ENCODE measurements at regions not wholly inside any gene's neighbourhood (a gene's known extent, or its start where the extent isn't known, plus 50 kb on each side); places are given as distances from the start of the nearest gene placed in this dataset.

DNA sequence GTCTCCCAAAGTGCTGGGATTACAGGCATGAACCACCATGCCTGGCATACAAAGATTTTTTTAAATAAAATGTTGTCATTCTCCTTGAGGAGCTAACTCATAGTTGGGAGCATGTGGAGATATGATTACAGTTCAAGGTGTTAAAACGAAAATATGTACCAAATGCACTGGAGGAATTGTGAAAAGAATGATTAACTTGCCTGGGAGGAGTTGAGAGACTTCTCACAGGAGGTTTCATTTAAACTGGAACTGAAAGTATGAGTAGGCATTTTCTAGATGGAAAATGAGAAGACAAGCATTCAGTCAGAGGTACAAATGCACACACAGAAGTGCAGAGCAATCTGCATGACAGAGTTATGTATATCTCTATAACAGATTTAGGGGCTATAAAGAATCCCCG lies 126.6 kb upstream of the PDE1A start:
- no peak overlapping the region for H3K9ac ChIP-seq (ENCODE audit: low read depth, low read length, poor library complexity, severe bottlenecking)
- H4K20me1 ChIP-seq (ENCODE audit: insufficient read depth, low read length, poor library complexity, severe bottlenecking) = no peaks in the 10 kb centered on the region
- H3K4me3 ChIP-seq (ENCODE audit: low read length, poor library complexity, severe bottlenecking) = no peak overlapping the region
- H3K79me2 ChIP-seq (ENCODE audit: insufficient read depth, low read length) = no peaks in the 10 kb centered on the region
- no peaks in the 10 kb centered on the region for H3K36me3 ChIP-seq (ENCODE audit: insufficient read depth, low read length)
- no peaks in the 10 kb centered on the region for H3K4me1 ChIP-seq (ENCODE audit: insufficient read depth, low read length, poor library complexity, severe bottlenecking)
- no peaks in the 10 kb centered on the region for H3K27me3 ChIP-seq (ENCODE audit: insufficient read depth, low read length, poor library complexity, severe bottlenecking)
- H3K9me3 ChIP-seq (ENCODE audit: insufficient read depth, low read depth, low read length) = no peaks in the 10 kb centered on the region
- no peaks in the 10 kb centered on the region for H3K9me2 ChIP-seq (replicated peaks; ENCODE audit: low read depth, low read length)
- TF ChIP-seq, protein P1, sequence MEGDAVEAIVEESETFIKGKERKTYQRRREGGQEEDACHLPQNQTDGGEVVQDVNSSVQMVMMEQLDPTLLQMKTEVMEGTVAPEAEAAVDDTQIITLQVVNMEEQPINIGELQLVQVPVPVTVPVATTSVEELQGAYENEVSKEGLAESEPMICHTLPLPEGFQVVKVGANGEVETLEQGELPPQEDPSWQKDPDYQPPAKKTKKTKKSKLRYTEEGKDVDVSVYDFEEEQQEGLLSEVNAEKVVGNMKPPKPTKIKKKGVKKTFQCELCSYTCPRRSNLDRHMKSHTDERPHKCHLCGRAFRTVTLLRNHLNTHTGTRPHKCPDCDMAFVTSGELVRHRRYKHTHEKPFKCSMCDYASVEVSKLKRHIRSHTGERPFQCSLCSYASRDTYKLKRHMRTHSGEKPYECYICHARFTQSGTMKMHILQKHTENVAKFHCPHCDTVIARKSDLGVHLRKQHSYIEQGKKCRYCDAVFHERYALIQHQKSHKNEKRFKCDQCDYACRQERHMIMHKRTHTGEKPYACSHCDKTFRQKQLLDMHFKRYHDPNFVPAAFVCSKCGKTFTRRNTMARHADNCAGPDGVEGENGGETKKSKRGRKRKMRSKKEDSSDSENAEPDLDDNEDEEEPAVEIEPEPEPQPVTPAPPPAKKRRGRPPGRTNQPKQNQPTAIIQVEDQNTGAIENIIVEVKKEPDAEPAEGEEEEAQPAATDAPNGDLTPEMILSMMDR (conservative IDR thresholded peaks at IDR 0.05; ENCODE audit: low read length) = no peak
- TF ChIP-seq EZH2phosphoT487 (IDR thresholded peaks at IDR 0.05; ENCODE audit: borderline replicate concordance) = no peak
- H3F3A ChIP-seq (ENCODE audit: low read depth) = no peaks in the 10 kb centered on the region
- H2AFZ ChIP-seq (ENCODE audit: low read length) = no peak overlapping the region
- H3K4me2 ChIP-seq (ENCODE audit: low read depth, low read length, poor library complexity, severe bottlenecking) = no peak overlapping the region

- H3K4me1 ChIP-seq (ENCODE audit: insufficient read depth, low read length, poor library complexity, severe bottlenecking) = no peaks in the 10 kb centered on the region
- no peak overlapping the region for H3K9ac ChIP-seq (ENCODE audit: low read depth, low read length, poor library complexity, severe bottlenecking)
- H3K27me3 ChIP-seq (ENCODE audit: insufficient read depth, low read length, poor library complexity, severe bottlenecking) = no peaks in the 10 kb centered on the region
- TF ChIP-seq, protein P1 (conservative IDR thresholded peaks at IDR 0.05; ENCODE audit: low read length) = no peak
- no peak for TF ChIP-seq EZH2phosphoT487 (IDR thresholded peaks at IDR 0.05; ENCODE audit: borderline replicate concordance)
- H2AFZ ChIP-seq (ENCODE audit: low read length) = no peak overlapping the region
- H3F3A ChIP-seq (ENCODE audit: low read depth) = no peaks in the 10 kb centered on the region
- H3K4me2 ChIP-seq (ENCODE audit: low read depth, low read length, poor library complexity, severe bottlenecking) = no peak overlapping the region
- H3K9me3 ChIP-seq (ENCODE audit: insufficient read depth, low read depth, low read length) = no peaks in the 10 kb centered on the region
- H3K79me2 ChIP-seq (ENCODE audit: insufficient read depth, low read length) = no peaks in the 10 kb centered on the region
- H3K36me3 ChIP-seq (ENCODE audit: insufficient read depth, low read length) = no peaks in the 10 kb centered on the region
- H3K9me2 ChIP-seq (replicated peaks; ENCODE audit: low read depth, low read length) = no peaks in the 10 kb centered on the region
- H3K4me3 ChIP-seq (ENCODE audit: low read length, poor library complexity, severe bottlenecking) = no peak overlapping the region
- H4K20me1 ChIP-seq (ENCODE audit: insufficient read depth, low read length, poor library complexity, severe bottlenecking) = no peaks in the 10 kb centered on the region
Observed at GRCh38 chr2:182554950-182555349, 128.1 kb upstream of the PDE1A start.

DNA sequence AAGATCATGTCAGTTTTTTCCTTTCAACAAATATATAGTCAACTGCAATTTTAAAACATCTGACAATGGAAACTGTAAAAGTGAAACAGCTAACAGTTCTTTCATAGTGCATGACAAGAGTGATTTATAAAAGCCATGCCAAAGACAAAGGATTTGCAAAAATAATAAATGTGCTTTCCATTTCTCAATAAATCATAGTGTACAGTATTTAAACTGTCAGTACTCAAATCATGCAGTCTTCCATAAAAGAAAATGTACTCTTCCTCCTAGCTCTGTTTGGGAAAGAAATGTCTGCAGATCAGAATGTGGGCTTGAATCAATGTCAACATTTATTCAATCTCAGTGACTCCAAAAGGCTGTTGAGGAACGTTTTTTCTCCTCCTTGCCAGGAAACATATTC lies 131.7 kb upstream of the PDE1A start:
- no peaks in the 10 kb centered on the region for H3F3A ChIP-seq (ENCODE audit: low read depth)
- H3K27me3 ChIP-seq (ENCODE audit: insufficient read depth, low read length, poor library complexity, severe bottlenecking) = no peaks in the 10 kb centered on the region
- H3K4me3 ChIP-seq (ENCODE audit: low read length, poor library complexity, severe bottlenecking) = no peak overlapping the region
- no peaks in the 10 kb centered on the region for H3K4me1 ChIP-seq (ENCODE audit: insufficient read depth, low read length, poor library complexity, severe bottlenecking)
- no peak overlapping the region for H2AFZ ChIP-seq (ENCODE audit: low read length)
- TF ChIP-seq, protein P1 (conservative IDR thresholded peaks at IDR 0.05; ENCODE audit: low read length) = no peak
- TF ChIP-seq EZH2phosphoT487 (IDR thresholded peaks at IDR 0.05; ENCODE audit: borderline replicate concordance) = no peak
- H3K9ac ChIP-seq (ENCODE audit: low read depth, low read length, poor library complexity, severe bottlenecking) = no peak overlapping the region
- no peaks in the 10 kb centered on the region for H3K9me3 ChIP-seq (ENCODE audit: insufficient read depth, low read depth, low read length)
- no peak overlapping the region for H3K4me2 ChIP-seq (ENCODE audit: low read depth, low read length, poor library complexity, severe bottlenecking)
- H3K9me2 ChIP-seq (replicated peaks; ENCODE audit: low read depth, low read length) = no peaks in the 10 kb centered on the region
- no peaks in the 10 kb centered on the region for H3K79me2 ChIP-seq (ENCODE audit: insufficient read depth, low read length)
- no peaks in the 10 kb centered on the region for H3K36me3 ChIP-seq (ENCODE audit: insufficient read depth, low read length)
- H4K20me1 ChIP-seq (ENCODE audit: insufficient read depth, low read length, poor library complexity, severe bottlenecking) = no peaks in the 10 kb centered on the region
